ENCODE measurements at regions not wholly inside any gene's neighbourhood (a gene's known extent, or its start where the extent isn't known, plus 50 kb on each side); places are given as distances from the start of the nearest gene placed in this dataset.

GRCh38 chr4:147207911-147208310 lies 262.2 kb upstream of the TTC29 start:
- TF ChIP-seq CTCF (IDR thresholded peaks at IDR 0.05; ENCODE audit: low read depth, low read length, poor library complexity, severe bottlenecking) = no peak
- no peak for TF ChIP-seq EZH2phosphoT487 (IDR thresholded peaks at IDR 0.05; ENCODE audit: borderline replicate concordance, low read length)
- H3K4me3 ChIP-seq (ENCODE audit: low read length) = no peak overlapping the region
- H3K27ac ChIP-seq (ENCODE audit: low read depth, low read length) = no peak overlapping the region
- H3K9me2 ChIP-seq (replicated peaks; ENCODE audit: control insufficient read depth, low read length) = no peaks in the 10 kb centered on the region
- H4K20me1 ChIP-seq (ENCODE audit: control insufficient read depth, insufficient read depth, low read depth, low read length) = no peaks in the 10 kb centered on the region
- no peak overlapping the region for H3K4me2 ChIP-seq (ENCODE audit: low read length)
- no peaks in the 10 kb centered on the region for H3K9me3 ChIP-seq (ENCODE audit: control insufficient read depth, insufficient read depth, low read length)
- no peaks in the 10 kb centered on the region for H3K27me3 ChIP-seq (ENCODE audit: control insufficient read depth, low read length)
- no peaks in the 10 kb centered on the region for H3K79me2 ChIP-seq (ENCODE audit: control insufficient read depth, low read length)
- H3K36me3 ChIP-seq (ENCODE audit: control insufficient read depth, low read length) = no peaks in the 10 kb centered on the region
- H3K4me1 ChIP-seq (ENCODE audit: control insufficient read depth, low read length) = no peaks in the 10 kb centered on the region
- no peaks in the 10 kb centered on the region for H3F3A ChIP-seq (ENCODE audit: control insufficient read depth, insufficient read depth)

- TF ChIP-seq CTCF (IDR thresholded peaks at IDR 0.05; ENCODE audit: low read depth, low read length, poor library complexity, severe bottlenecking) (no peak), EZH2phosphoT487 (IDR thresholded peaks at IDR 0.05; ENCODE audit: borderline replicate concordance, low read length) (no peak)
- Histone ChIP-seq H3K9me3 (ENCODE audit: control insufficient read depth, insufficient read depth, low read length) (no peaks in the 10 kb centered on the region), H3K27ac (ENCODE audit: low read depth, low read length) (no peak overlapping the region), H3K4me3 (ENCODE audit: low read length) (no peak overlapping the region), H3K4me2 (ENCODE audit: low read length) (no peak overlapping the region), H3K36me3 (ENCODE audit: control insufficient read depth, low read length) (no peaks in the 10 kb centered on the region), H3K27me3 (ENCODE audit: control insufficient read depth, low read length) (no peaks in the 10 kb centered on the region), H3K79me2 (ENCODE audit: control insufficient read depth, low read length) (no peaks in the 10 kb centered on the region), H3F3A (ENCODE audit: control insufficient read depth, insufficient read depth) (no peaks in the 10 kb centered on the region), H4K20me1 (ENCODE audit: control insufficient read depth, insufficient read depth, low read depth, low read length) (no peaks in the 10 kb centered on the region), H3K9me2 (replicated peaks; ENCODE audit: control insufficient read depth, low read length) (no peaks in the 10 kb centered on the region), H3K4me1 (ENCODE audit: control insufficient read depth, low read length) (no peaks in the 10 kb centered on the region)
Measured at GRCh38 chr4:147217655-147218054, 263.2 kb upstream of the EDNRA start.

GRCh38 chr4:147219145-147219544 lies 261.8 kb upstream of the EDNRA start:
- no peaks in the 10 kb centered on the region for H3F3A ChIP-seq (ENCODE audit: control insufficient read depth, insufficient read depth)
- H3K79me2 ChIP-seq (ENCODE audit: control insufficient read depth, low read length) = no peaks in the 10 kb centered on the region
- no peaks in the 10 kb centered on the region for H3K36me3 ChIP-seq (ENCODE audit: control insufficient read depth, low read length)
- H4K20me1 ChIP-seq (ENCODE audit: control insufficient read depth, insufficient read depth, low read depth, low read length) = no peaks in the 10 kb centered on the region
- no peaks in the 10 kb centered on the region for H3K9me2 ChIP-seq (replicated peaks; ENCODE audit: control insufficient read depth, low read length)
- H3K27ac ChIP-seq (ENCODE audit: low read depth, low read length) = no peak overlapping the region
- H3K27me3 ChIP-seq (ENCODE audit: control insufficient read depth, low read length) = no peaks in the 10 kb centered on the region
- H3K4me3 ChIP-seq (ENCODE audit: low read length) = no peak overlapping the region
- H3K9me3 ChIP-seq (ENCODE audit: control insufficient read depth, insufficient read depth, low read length) = no peaks in the 10 kb centered on the region
- no peaks in the 10 kb centered on the region for H3K4me1 ChIP-seq (ENCODE audit: control insufficient read depth, low read length)
- H3K4me2 ChIP-seq (ENCODE audit: low read length) = no peak overlapping the region
- TF ChIP-seq EZH2phosphoT487 (IDR thresholded peaks at IDR 0.05; ENCODE audit: borderline replicate concordance, low read length) (no peak), CTCF (IDR thresholded peaks at IDR 0.05; ENCODE audit: low read depth, low read length, poor library complexity, severe bottlenecking) (no peak)

GRCh38 chr4:147220833-147221232 lies 260.1 kb upstream of the EDNRA start:
- no peak overlapping the region for H3K4me3 ChIP-seq (ENCODE audit: low read length)
- no peaks in the 10 kb centered on the region for H3K4me1 ChIP-seq (ENCODE audit: control insufficient read depth, low read length)
- TF ChIP-seq CTCF (IDR thresholded peaks at IDR 0.05; ENCODE audit: low read depth, low read length, poor library complexity, severe bottlenecking) = no peak
- TF ChIP-seq EZH2phosphoT487 (IDR thresholded peaks at IDR 0.05; ENCODE audit: borderline replicate concordance, low read length) = no peak
- no peak overlapping the region for H3K4me2 ChIP-seq (ENCODE audit: low read length)
- no peaks in the 10 kb centered on the region for H3K79me2 ChIP-seq (ENCODE audit: control insufficient read depth, low read length)
- no peaks in the 10 kb centered on the region for H4K20me1 ChIP-seq (ENCODE audit: control insufficient read depth, insufficient read depth, low read depth, low read length)
- no peaks in the 10 kb centered on the region for H3K9me2 ChIP-seq (replicated peaks; ENCODE audit: control insufficient read depth, low read length)
- H3K36me3 ChIP-seq (ENCODE audit: control insufficient read depth, low read length) = no peaks in the 10 kb centered on the region
- no peaks in the 10 kb centered on the region for H3F3A ChIP-seq (ENCODE audit: control insufficient read depth, insufficient read depth)
- no peaks in the 10 kb centered on the region for H3K27me3 ChIP-seq (ENCODE audit: control insufficient read depth, low read length)
- no peak overlapping the region for H3K27ac ChIP-seq (ENCODE audit: low read depth, low read length)
- H3K9me3 ChIP-seq (ENCODE audit: control insufficient read depth, insufficient read depth, low read length) = no peaks in the 10 kb centered on the region

All from DOHH2 (cell line).